OCI-LY1 (cell line): ENCODE measurements at regions not wholly inside any gene's neighbourhood (a gene's known extent, or its start where the extent isn't known, plus 50 kb on each side); places are given as distances from the start of the nearest gene placed in this dataset.

Experiments used
- H2AFZ ChIP-seq: fragments of 200-600 bp; sonication (generic), shearing (Covaris generic); 2 replicates; pipeline ENCODE4 v1.6.0; 2014; ENCODE audit warnings: antibody characterized with exemption, mild to moderate bottlenecking, low read length
- H3F3A ChIP-seq: fragments of 200-600 bp; sonication (generic), shearing (Covaris generic); 2 replicates; pipeline ENCODE4 v1.6.0; 2014; ENCODE audit warnings: mild to moderate bottlenecking, antibody characterized with exemption, low read length, moderate library complexity; ENCODE audit not compliant: insufficient read depth
- H3K27ac ChIP-seq: fragments of 200-600 bp; sonication (generic); 2 replicates; pipeline ENCODE4 v1.5.1; 2014; ENCODE audit warnings: low read length, mixed run types, mild to moderate bottlenecking, low read depth; ENCODE audit not compliant: poor library complexity, severe bottlenecking
- H3K27me3 ChIP-seq: fragments of 200-600 bp; sonication (generic); 2 replicates; pipeline ENCODE4 v1.6.0; 2014; ENCODE audit warnings: antibody characterized with exemption, mild to moderate bottlenecking, low read length, moderate library complexity; ENCODE audit not compliant: insufficient read depth
- H3K36me3 ChIP-seq: fragments of 200-600 bp; sonication (generic); 2 replicates; pipeline ENCODE4 v1.6.1; 2014; ENCODE audit warnings: mild to moderate bottlenecking, antibody characterized with exemption, low read length, moderate library complexity, mixed read lengths; ENCODE audit not compliant: insufficient read depth
- H3K4me1 ChIP-seq: fragments of 200-600 bp; sonication (generic); 2 replicates; pipeline ENCODE4 v1.5.1; 2014; ENCODE audit warnings: mild to moderate bottlenecking, low read length, moderate library complexity; ENCODE audit not compliant: insufficient read depth, severe bottlenecking
- H3K4me2 ChIP-seq: fragments of 200-600 bp; sonication (generic), shearing (Covaris generic); 2 replicates; pipeline ENCODE4 v1.6.1; 2014; ENCODE audit warnings: low read length
- H3K4me3 ChIP-seq: fragments of 200-600 bp; sonication (generic); 2 replicates; pipeline ENCODE4 v1.5.1; 2014; ENCODE audit warnings: low read length, low read depth, mild to moderate bottlenecking, mixed read lengths; ENCODE audit not compliant: poor library complexity, severe bottlenecking
- H3K79me2 ChIP-seq: fragments of 200-600 bp; shearing (Covaris generic); 2 replicates; pipeline ENCODE4 v1.6.1; 2016; ENCODE audit warnings: mixed run types, low read length, mixed read lengths; ENCODE audit not compliant: insufficient read depth
- H3K9ac ChIP-seq: fragments of 200-600 bp; sonication (generic), shearing (Covaris generic); 2 replicates; pipeline ENCODE4 v1.6.1; 2014; ENCODE audit warnings: mild to moderate bottlenecking, low read length, mixed read lengths
- H3K9me2 ChIP-seq: fragments of 200-600 bp; sonication (generic), shearing (Covaris generic); 2 replicates; pipeline ENCODE4 v1.6.1; 2014; ENCODE audit warnings: low read depth, mild to moderate bottlenecking, low read length, mixed read lengths
- H3K9me3 ChIP-seq: fragments of 200-600 bp; shearing (Covaris generic); 2 replicates; pipeline ENCODE4 v1.6.1; 2014; ENCODE audit warnings: low read length, mixed read lengths
- H4K20me1 ChIP-seq: fragments of 200-600 bp; sonication (generic), shearing (Covaris generic); 2 replicates; pipeline ENCODE4 v1.6.0; 2016; ENCODE audit warnings: mild to moderate bottlenecking, low read length; ENCODE audit not compliant: insufficient read depth
- CTCF ChIP-seq: fragments of 200-600 bp; sonication (generic), shearing (Covaris generic); IDR thresholded peaks from 2 replicates; pipeline ENCODE4 v1.5.1; 2017; ENCODE audit warnings: mild to moderate bottlenecking, antibody characterized with exemption, low read length, moderate library complexity, mixed read lengths
- EZH2 ChIP-seq: fragments of 200-600 bp; sonication (generic), shearing (Covaris generic); IDR thresholded peaks from 2 replicates; pipeline ENCODE4 v1.8.0; 2017; ENCODE audit warnings: borderline replicate concordance, mixed run types, mild to moderate bottlenecking, antibody characterized with exemption, low read length, moderate library complexity, mixed read lengths

- Histone ChIP-seq H3K4me2 (no peak overlapping the region), H3K9me2 (no peaks in the 10 kb centered on the region), H3F3A (no peaks in the 10 kb centered on the region), H3K36me3 (no peaks in the 10 kb centered on the region), H3K27ac (no peak overlapping the region), H3K4me1 (no peaks in the 10 kb centered on the region), H4K20me1 (no peaks in the 10 kb centered on the region), H2AFZ (no peak overlapping the region), H3K27me3 (no peaks in the 10 kb centered on the region), H3K4me3 (no peak overlapping the region), H3K9ac (no peak overlapping the region), H3K79me2 (no peaks in the 10 kb centered on the region), H3K9me3 (no peaks in the 10 kb centered on the region)
- no peak for TF ChIP-seq EZH2
- TF ChIP-seq CTCF, result no peak
These were observed 366.9 kb upstream of the IGFBP3 start for GRCh38 chr7:46288010-46288409.

DNA sequence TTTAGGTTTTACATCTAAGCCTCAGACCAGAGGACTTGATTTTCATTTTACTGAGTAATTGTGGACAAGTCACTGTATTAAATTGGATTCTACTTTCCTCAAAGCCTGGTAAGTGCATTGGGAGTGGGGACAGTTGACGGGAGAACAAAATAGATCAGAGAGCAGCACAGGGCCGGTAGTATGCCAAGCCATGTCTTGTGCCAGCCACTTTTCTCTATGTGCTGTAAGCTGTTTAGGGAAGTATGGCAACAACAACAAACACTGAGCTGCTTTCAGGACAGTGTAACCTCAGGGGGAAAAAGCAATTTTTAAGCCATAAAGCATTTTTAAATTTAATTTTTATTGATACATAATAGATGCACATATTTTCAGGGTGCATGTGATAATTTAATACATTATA lies 365.9 kb upstream of the IGFBP3 start:
- H3K27ac ChIP-seq, result no peak overlapping the region
- no peak overlapping the region for H2AFZ ChIP-seq
- H3F3A ChIP-seq, result no peaks in the 10 kb centered on the region
- H3K4me1 ChIP-seq, result no peaks in the 10 kb centered on the region
- H3K36me3 ChIP-seq, result no peaks in the 10 kb centered on the region
- H3K79me2 ChIP-seq, result no peaks in the 10 kb centered on the region
- H3K27me3 ChIP-seq, result no peaks in the 10 kb centered on the region
- H4K20me1 ChIP-seq, result no peaks in the 10 kb centered on the region
- no peaks in the 10 kb centered on the region for H3K9me3 ChIP-seq
- TF ChIP-seq CTCF (no peak), EZH2 (no peak)
- no peak overlapping the region for H3K9ac ChIP-seq
- no peak overlapping the region for H3K4me2 ChIP-seq
- no peaks in the 10 kb centered on the region for H3K9me2 ChIP-seq
- no peak overlapping the region for H3K4me3 ChIP-seq

GRCh38 chr7:46286356-46286755 lies 365.3 kb upstream of the IGFBP3 start:
- H3K36me3 ChIP-seq, result no peaks in the 10 kb centered on the region
- TF ChIP-seq EZH2 (no peak), CTCF (no peak)
- H3K9me2 ChIP-seq, result no peaks in the 10 kb centered on the region
- no peaks in the 10 kb centered on the region for H3F3A ChIP-seq
- no peaks in the 10 kb centered on the region for H3K9me3 ChIP-seq
- no peak overlapping the region for H3K9ac ChIP-seq
- no peaks in the 10 kb centered on the region for H3K4me1 ChIP-seq
- no peak overlapping the region for H2AFZ ChIP-seq
- no peaks in the 10 kb centered on the region for H3K27me3 ChIP-seq
- H3K27ac ChIP-seq, result no peak overlapping the region
- H3K4me2 ChIP-seq, result no peak overlapping the region
- no peak overlapping the region for H3K4me3 ChIP-seq
- no peaks in the 10 kb centered on the region for H4K20me1 ChIP-seq
- H3K79me2 ChIP-seq, result no peaks in the 10 kb centered on the region
